DMS 273 (cell line): ENCODE measurements at regions not wholly inside any gene's neighbourhood (a gene's known extent, or its start where the extent isn't known, plus 50 kb on each side); places are given as distances from the start of the nearest gene placed in this dataset.

ENCODE experiments used
- DNase-seq: peaks from one replicate; lab custom pipeline; 2025; ENCODE audit not compliant: unreplicated experiment; lab: John Stamatoyannopoulos, UW

DNA sequence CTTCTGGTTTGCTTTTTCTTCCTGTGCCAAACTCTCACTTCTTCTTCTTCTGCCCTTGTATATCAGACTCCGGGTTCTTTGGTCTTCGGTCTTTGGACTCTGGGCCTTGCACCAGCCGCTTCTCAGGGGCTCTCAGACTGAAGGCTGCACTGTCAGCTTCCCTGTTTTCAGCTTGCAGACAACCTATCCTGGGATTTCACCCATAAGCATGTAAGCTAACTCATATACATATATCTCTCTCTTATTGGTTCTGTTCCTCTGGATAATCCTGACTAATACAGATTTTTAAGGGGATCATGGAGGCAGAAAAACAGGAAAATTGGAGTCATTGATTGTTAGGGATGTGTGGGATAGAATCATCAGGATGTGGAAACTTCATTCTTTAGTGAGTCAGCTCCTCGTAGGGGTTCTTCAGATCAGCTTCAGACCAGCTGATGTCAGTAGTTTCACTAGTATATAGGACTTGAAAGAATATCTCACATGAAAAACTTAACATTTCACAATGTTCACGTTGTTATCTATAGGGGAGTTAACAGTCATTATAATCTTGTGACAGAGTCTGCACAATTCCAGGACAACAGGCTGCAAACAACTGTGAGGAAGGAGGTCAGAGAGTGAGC is 102.9 kb downstream of the RASSF9 start:
- no peak for DNase-seq

DNA sequence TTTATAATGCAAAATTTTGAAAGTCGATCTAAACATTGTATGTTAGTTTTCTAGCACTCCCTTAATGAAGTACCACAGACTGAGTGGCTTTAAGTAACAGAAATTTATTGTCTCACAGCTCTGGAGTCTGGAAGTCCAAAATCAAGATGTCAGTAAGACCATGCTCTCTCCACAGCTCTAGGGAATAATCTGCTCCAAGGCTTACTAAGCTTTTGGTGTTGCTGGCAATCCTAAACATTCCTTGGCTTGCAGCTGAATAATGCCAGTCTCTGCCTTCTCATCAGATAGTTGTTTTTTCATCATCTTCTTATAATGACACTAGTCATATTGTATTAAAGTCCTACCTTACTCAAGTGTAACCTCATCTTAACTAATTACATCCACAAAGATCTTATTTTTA is 102.2 kb downstream of the RASSF9 start:
- DNase-seq, result no peak

DNA sequence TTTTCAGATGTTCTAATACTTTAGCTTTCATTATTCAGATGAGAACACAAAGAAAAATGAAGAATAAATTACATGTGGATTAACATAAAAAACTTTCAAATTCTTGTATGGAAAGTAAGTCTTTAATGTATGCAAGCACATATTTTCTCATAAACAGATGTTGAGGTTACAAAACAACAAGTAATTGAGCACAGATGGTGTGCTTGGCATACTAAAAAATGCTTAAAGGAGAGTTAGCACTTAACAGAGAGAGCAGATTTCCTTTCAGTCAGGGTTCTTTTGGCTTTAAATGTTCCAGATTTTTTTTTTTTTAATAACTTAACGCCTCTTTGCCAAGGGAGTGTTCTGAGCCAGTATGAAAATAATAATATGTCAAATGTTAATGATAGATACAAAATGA is 96.0 kb downstream of the RASSF9 start:
- peak; percentile 74 for DNase-seq

DNA sequence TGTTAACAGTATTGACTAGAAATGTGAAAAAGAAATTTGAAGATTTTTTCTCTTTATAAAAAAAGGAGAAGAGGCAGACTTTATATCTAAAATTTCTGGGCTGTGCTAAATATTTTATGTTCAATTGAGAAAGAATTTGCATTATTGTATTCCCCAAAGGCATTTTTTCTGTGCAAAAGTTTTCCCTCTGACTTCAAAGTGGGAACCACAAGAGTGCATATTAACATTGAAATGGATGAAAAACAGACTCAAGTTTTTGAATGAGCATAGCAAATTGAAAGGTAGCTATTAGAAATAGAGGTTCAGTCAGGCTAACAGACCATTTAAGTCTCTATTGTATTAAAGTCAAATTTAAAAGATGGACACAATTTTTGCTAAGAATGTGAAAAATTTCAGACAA is 95.2 kb downstream of the RASSF9 start:
- DNase-seq, result no peak

DNA sequence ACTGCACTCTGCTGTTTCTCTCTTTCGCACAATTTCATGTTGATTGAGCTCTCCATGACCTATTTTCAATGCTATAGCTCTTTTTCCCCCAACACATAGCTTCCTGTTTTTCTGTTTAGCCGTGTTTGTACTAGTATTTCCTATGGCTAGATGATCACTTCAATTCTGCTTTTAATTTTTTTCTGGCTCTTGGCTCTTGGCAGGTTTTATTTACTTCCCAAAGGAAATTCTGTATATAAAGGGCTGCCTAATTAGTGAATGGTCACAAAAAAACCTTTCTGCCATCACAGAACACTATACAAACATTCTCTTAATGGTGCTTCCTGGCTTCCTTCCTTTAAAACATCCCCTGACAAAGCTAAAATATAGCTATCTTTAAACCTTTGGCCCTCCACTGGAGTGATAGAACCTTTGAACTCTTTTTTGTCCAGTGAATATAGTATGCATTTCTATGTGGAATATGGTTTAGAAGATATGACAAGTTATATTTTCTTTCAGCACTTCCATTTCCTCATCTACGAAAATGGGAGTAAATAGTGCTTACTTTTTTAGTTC is 88.2 kb downstream of the RASSF9 start:
- no peak for DNase-seq
